HEK293T (cell line): ENCODE measurements at regions not wholly inside any gene's neighbourhood (a gene's known extent, or its start where the extent isn't known, plus 50 kb on each side); places are given as distances from the start of the nearest gene placed in this dataset.

ENCODE experiments used
- ARNT ChIP-seq: fragments of 450-650 bp; IDR thresholded peaks from 2 replicates; pipeline ENCODE4 v1.6.1; 2017; ENCODE audit warnings: mild to moderate bottlenecking
- BHLHE40 ChIP-seq: fragments of 450-650 bp; IDR thresholded peaks from 2 replicates; pipeline ENCODE4 v1.6.1; 2016; ENCODE audit warnings: mild to moderate bottlenecking, moderate library complexity, borderline replicate concordance
- ELF4 ChIP-seq: fragments of 450-650 bp; IDR thresholded peaks from 2 replicates; pipeline ENCODE4 v1.6.1; 2017; ENCODE audit warnings: antibody characterized with exemption
- FOXA1 ChIP-seq: fragments of 450-650 bp; IDR thresholded peaks from 2 replicates; pipeline ENCODE4 v1.6.1; 2016; ENCODE audit warnings: mild to moderate bottlenecking
- FOXK2 ChIP-seq: fragments of 450-650 bp; IDR thresholded peaks from 2 replicates; pipeline ENCODE4 v1.6.1; 2016; ENCODE audit warnings: mild to moderate bottlenecking
- FOXM1 ChIP-seq: fragments of 450-650 bp; IDR thresholded peaks from 2 replicates; pipeline ENCODE4 v1.6.1; 2017; ENCODE audit warnings: mild to moderate bottlenecking, borderline replicate concordance
- HDGF ChIP-seq: fragments of 450-650 bp; IDR thresholded peaks from 2 replicates; pipeline ENCODE4 v1.6.1; 2017; ENCODE audit warnings: antibody characterized with exemption, borderline replicate concordance
- NFRKB ChIP-seq: fragments of 450-650 bp; IDR thresholded peaks from 2 replicates; pipeline ENCODE4 v1.6.1; 2016; ENCODE audit warnings: mild to moderate bottlenecking, moderate library complexity
- SP1 ChIP-seq: fragments of 450-650 bp; IDR thresholded peaks from 2 replicates; pipeline ENCODE4 v1.6.1; 2017
- SUZ12 ChIP-seq: fragments of 450-650 bp; IDR thresholded peaks from 2 replicates; pipeline ENCODE4 v1.6.1; 2016; ENCODE audit warnings: mild to moderate bottlenecking
- TARDBP ChIP-seq: fragments of 450-650 bp; IDR thresholded peaks from 2 replicates; pipeline ENCODE4 v1.6.1; 2016
- ZNF384 ChIP-seq: fragments of 450-650 bp; IDR thresholded peaks from 2 replicates; pipeline ENCODE4 v1.6.1; 2016

DNA sequence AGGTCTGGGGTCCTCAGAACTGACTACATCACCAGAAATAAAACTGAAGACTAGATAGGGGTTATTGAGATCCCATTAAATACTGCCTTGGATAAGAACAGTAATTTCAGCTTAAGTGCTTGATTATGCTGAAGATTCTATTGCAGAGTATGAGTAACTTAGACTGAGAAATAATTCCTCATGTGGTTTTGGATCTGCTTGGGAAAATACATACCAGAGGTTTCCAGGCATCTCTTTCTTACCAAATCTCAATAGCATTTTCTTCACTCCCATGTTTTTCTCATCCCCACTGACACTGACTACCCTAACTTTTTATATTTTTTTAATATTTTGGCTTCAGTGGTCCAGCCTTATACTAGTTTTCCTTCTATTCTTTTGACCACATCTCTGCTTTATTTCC is 92.0 kb upstream of the TEX13D start:
- TF ChIP-seq ARNT: no peak
- TF ChIP-seq HDGF: no peak
- TF ChIP-seq FOXA1: no peak
- TF ChIP-seq NFRKB: no peak
- TF ChIP-seq FOXM1: no peak
- no peak for TF ChIP-seq ELF4
- TF ChIP-seq SP1: no peak
- no peak for TF ChIP-seq BHLHE40
- no peak for TF ChIP-seq TARDBP
- no peak for TF ChIP-seq FOXK2
- TF ChIP-seq SUZ12: no peak
- TF ChIP-seq ZNF384: no peak
